Smooth muscle cell (in vitro differentiated cells): ENCODE measurements at regions not wholly inside any gene's neighbourhood (a gene's known extent, or its start where the extent isn't known, plus 50 kb on each side); places are given as distances from the start of the nearest gene placed in this dataset.

ENCODE experiments used
- DNase-seq: peaks from one replicate; lab custom pipeline; 2025; ENCODE audit not compliant: unreplicated experiment; lab: John Stamatoyannopoulos, UW
- H2AFZ ChIP-seq: fragments of 200-600 bp; sonication (generic); 2 replicates; pipeline ENCODE4 v1.6.0; 2016; ENCODE audit warnings: antibody characterized with exemption, low read depth, mild to moderate bottlenecking
- H3F3A ChIP-seq: fragments of 200-600 bp; sonication (generic); 2 replicates; pipeline ENCODE4 v1.6.0; 2017; ENCODE audit warnings: antibody characterized with exemption, low read depth
- H3K27ac ChIP-seq: fragments of 200-600 bp; sonication (generic); 2 replicates; pipeline ENCODE4 v1.5.1; 2016; ENCODE audit warnings: low read depth, mild to moderate bottlenecking
- H3K27me3 ChIP-seq: fragments of 200-600 bp; sonication (generic); 2 replicates; pipeline ENCODE4 v1.6.1; 2016; ENCODE audit warnings: low read depth, mild to moderate bottlenecking
- H3K36me3 ChIP-seq: fragments of 200-600 bp; sonication (generic); 2 replicates; pipeline ENCODE4 v1.5.1; 2016; ENCODE audit warnings: low read depth
- H3K4me1 ChIP-seq: fragments of 200-600 bp; sonication (generic); 2 replicates; pipeline ENCODE4 v1.5.1; 2016; ENCODE audit warnings: low read depth
- H3K4me2 ChIP-seq: fragments of 200-600 bp; sonication (generic); 2 replicates; pipeline ENCODE4 v1.6.0; 2016; ENCODE audit warnings: mild to moderate bottlenecking
- H3K4me3 ChIP-seq: fragments of 200-600 bp; sonication (generic); 2 replicates; pipeline ENCODE4 v1.5.1; 2016; ENCODE audit warnings: mild to moderate bottlenecking
- H3K79me2 ChIP-seq: fragments of 200-600 bp; sonication (generic); 2 replicates; pipeline ENCODE4 v1.6.0; 2016; ENCODE audit warnings: low read depth, mild to moderate bottlenecking
- H3K9ac ChIP-seq: fragments of 200-600 bp; sonication (generic); 2 replicates; pipeline ENCODE4 v1.6.0; 2016; ENCODE audit warnings: low read depth
- H3K9me3 ChIP-seq: fragments of 200-600 bp; sonication (generic); replicated peaks from 2 replicates; pipeline ENCODE4 v1.5.1; 2016; ENCODE audit warnings: low read depth
- H4K20me1 ChIP-seq: fragments of 200-600 bp; sonication (generic); 2 replicates; pipeline ENCODE4 v1.6.0; 2016; ENCODE audit warnings: low read depth
- WGBS: methylation state at CpG from one replicate; pipeline ENCODE4 v1.1.7; 2016; ENCODE audit warnings: low lambda C conversion rate; 5-methylcytosine and 5-hydroxymethylcytosine counted together
- TF ChIP-seq, protein P1 (sequence below): fragments of 200-600 bp; sonication (generic); IDR thresholded peaks from 2 replicates; pipeline ENCODE4 v1.5.1; 2017; ENCODE audit warnings: borderline replicate concordance, mild to moderate bottlenecking, antibody characterized with exemption; ENCODE audit not compliant: insufficient read depth, poor library complexity, severe bottlenecking

DNA sequence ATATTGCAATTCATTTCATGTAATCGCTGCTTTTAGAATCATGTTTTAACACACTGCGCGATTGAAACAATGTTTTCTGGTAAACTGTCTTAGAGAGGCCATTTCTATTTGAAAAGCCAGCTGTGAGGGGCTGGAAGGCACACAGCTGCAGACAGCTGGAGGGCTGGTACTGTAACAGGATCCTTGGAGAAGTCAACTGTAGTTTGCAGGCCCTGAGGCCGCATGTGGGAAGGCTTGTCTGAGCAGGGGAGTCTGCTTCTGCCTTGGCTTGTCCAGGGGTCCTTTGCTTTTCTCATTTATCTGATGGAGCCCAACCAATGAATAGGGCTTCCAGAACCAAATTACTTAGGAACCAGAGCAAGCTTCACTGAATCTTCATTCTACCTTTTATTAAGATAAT is 313.5 kb downstream of the BLID start:
- no peak overlapping the region for H3K9ac ChIP-seq
- TF ChIP-seq, protein P1, sequence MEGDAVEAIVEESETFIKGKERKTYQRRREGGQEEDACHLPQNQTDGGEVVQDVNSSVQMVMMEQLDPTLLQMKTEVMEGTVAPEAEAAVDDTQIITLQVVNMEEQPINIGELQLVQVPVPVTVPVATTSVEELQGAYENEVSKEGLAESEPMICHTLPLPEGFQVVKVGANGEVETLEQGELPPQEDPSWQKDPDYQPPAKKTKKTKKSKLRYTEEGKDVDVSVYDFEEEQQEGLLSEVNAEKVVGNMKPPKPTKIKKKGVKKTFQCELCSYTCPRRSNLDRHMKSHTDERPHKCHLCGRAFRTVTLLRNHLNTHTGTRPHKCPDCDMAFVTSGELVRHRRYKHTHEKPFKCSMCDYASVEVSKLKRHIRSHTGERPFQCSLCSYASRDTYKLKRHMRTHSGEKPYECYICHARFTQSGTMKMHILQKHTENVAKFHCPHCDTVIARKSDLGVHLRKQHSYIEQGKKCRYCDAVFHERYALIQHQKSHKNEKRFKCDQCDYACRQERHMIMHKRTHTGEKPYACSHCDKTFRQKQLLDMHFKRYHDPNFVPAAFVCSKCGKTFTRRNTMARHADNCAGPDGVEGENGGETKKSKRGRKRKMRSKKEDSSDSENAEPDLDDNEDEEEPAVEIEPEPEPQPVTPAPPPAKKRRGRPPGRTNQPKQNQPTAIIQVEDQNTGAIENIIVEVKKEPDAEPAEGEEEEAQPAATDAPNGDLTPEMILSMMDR: no peak
- no peaks in the 10 kb centered on the region for H3K9me3 ChIP-seq
- H3K27me3 ChIP-seq: no peaks in the 10 kb centered on the region
- no peak for DNase-seq
- H3K27ac ChIP-seq: no peak overlapping the region
- H3F3A ChIP-seq: no peaks in the 10 kb centered on the region
- no peaks in the 10 kb centered on the region for H4K20me1 ChIP-seq
- no peaks in the 10 kb centered on the region for H3K36me3 ChIP-seq
- peaks cover 22% of the 10 kb centered on the region for H3K4me1 ChIP-seq
- no peaks in the 10 kb centered on the region for H3K79me2 ChIP-seq
- 43% methylated on average over 4 of the region's 4 CpGs for WGBS
- H3K4me2 ChIP-seq: no peak overlapping the region
- H2AFZ ChIP-seq: peak overlapping the region; percentile 32
- no peak overlapping the region for H3K4me3 ChIP-seq

DNA sequence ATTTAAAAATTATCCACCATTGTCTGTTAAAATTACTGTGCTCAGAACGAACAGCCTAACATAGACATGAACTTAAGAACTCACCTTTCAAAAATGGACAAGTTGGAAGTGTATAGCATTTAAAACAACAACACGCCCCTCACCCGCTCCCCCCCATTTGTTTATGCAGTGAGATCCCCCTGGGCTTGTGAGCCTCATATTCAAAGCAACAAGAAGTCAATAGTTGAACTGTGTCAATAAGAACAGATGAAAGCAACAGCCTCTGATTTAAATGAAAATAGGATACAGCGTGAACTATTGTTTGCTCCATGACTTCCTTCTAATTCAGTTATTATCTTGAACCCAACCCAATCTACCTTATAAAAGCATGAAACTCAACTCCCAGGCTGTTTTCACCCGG is 314.2 kb downstream of the BLID start:
- Histone ChIP-seq H2AFZ (peak overlapping the region; percentile 77), H4K20me1 (no peaks in the 10 kb centered on the region), H3K27me3 (no peaks in the 10 kb centered on the region), H3K9me3 (no peaks in the 10 kb centered on the region), H3K36me3 (no peaks in the 10 kb centered on the region), H3K9ac (no peak overlapping the region), H3K27ac (no peak overlapping the region), H3K79me2 (no peaks in the 10 kb centered on the region), H3K4me2 (no peak overlapping the region), H3K4me3 (no peak overlapping the region), H3K4me1 (peaks cover 22% of the 10 kb centered on the region), H3F3A (no peaks in the 10 kb centered on the region)
- TF ChIP-seq, protein P1: no peak
- DNase-seq: no peak
- 64% methylated on average over 5 of the region's 5 CpGs for WGBS

DNA sequence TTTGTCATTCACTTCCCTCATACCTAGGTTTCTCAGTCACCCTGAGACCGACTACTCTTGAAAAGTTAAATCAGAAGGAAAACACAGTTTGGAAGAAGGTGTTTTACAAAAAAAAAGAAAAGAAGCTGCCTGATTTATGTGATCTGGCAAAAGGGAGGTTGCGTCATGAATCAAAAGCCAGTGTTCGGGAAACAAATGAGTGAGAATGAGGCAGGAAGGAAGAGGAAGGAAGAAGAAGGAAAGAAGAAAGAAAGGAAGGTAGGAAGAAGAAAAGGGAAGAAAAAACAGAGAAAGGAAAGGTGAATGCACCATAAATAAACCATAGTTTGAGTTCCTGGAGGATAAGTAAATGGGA is 314.6 kb downstream of the BLID start:
- H3K4me3 ChIP-seq: no peak overlapping the region
- peaks cover 22% of the 10 kb centered on the region for H3K4me1 ChIP-seq
- WGBS: 72% methylated on average over 3 of the region's 3 CpGs
- H3K79me2 ChIP-seq: no peaks in the 10 kb centered on the region
- peak overlapping the region; percentile 50 for H3K4me2 ChIP-seq
- H2AFZ ChIP-seq: peak overlapping the region; percentile 77
- no peaks in the 10 kb centered on the region for H3K27me3 ChIP-seq
- H3F3A ChIP-seq: no peaks in the 10 kb centered on the region
- no peak for DNase-seq
- H3K27ac ChIP-seq: no peak overlapping the region
- TF ChIP-seq, protein P1: no peak
- no peaks in the 10 kb centered on the region for H3K9me3 ChIP-seq
- no peaks in the 10 kb centered on the region for H3K36me3 ChIP-seq
- no peak overlapping the region for H3K9ac ChIP-seq
- H4K20me1 ChIP-seq: no peaks in the 10 kb centered on the region

DNA sequence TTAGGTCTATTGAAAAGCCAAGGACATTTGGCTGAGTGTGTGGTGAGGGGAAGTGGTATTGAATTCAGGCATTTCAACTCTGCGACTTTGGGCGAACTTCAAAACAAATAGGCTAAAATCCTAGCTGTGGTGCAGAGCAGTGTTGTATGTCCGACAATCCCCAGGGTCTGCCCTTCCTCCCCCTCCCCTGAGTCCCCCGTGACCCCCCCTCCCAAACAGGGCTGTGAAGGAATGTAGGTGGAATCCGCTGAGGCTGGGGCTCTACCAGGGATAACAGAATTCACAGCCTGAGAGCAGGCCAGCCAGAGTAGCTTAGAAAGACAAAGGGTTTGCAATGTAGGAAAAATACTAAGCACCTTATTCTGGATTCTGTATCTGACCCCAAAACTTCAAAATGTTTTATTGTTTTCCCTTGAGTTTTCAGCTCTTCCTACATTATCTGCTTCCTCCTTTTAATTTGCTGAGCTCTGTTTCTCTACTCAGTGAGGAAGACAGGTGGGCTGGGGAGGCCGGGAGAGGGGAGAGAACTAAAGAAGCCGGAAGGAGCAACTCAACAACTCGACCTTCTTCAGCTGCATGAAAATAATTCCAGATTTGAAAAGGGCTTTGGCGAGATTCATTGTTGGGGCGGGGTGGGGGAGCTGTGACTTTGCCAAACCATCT is 315.2 kb downstream of the BLID start:
- no peak overlapping the region for H3K27ac ChIP-seq
- H3K4me3 ChIP-seq: no peak overlapping the region
- H2AFZ ChIP-seq: peak overlapping the region; percentile 77
- no peaks in the 10 kb centered on the region for H4K20me1 ChIP-seq
- no peak for DNase-seq
- H3K79me2 ChIP-seq: no peaks in the 10 kb centered on the region
- no peaks in the 10 kb centered on the region for H3F3A ChIP-seq
- H3K9ac ChIP-seq: no peak overlapping the region
- H3K4me1 ChIP-seq: peaks cover 22% of the 10 kb centered on the region
- no peaks in the 10 kb centered on the region for H3K27me3 ChIP-seq
- WGBS: 33% methylated on average over 8 of the region's 10 CpGs
- no peaks in the 10 kb centered on the region for H3K36me3 ChIP-seq
- TF ChIP-seq, protein P1: no peak
- no peaks in the 10 kb centered on the region for H3K9me3 ChIP-seq
- peak overlapping the region; percentile 50 for H3K4me2 ChIP-seq
